AG04450 (cell line): ENCODE measurements at regions not wholly inside any gene's neighbourhood (a gene's known extent, or its start where the extent isn't known, plus 50 kb on each side); places are given as distances from the start of the nearest gene placed in this dataset.
"Not testable (repeated sequence)": the region's sequence is repeated elsewhere in the genome, so short reads cannot be mapped to it uniquely, and the experiment has no call there.

Experiments used
- CTCF ChIA-PET: fragments of 300-600, 350-600 bp; formaldehyde crosslinking; extraction: SDS; loops from one replicate; lab custom pipeline; 2022; ENCODE audit warnings: antibody characterized with exemption, inconsistent platforms; lab: Charles Lee
- POLR2A ChIA-PET: fragments of 350-600 bp; formaldehyde crosslinking; extraction: SDS; loops from one replicate; lab custom pipeline; 2021; ENCODE audit warnings: antibody characterized with exemption, inconsistent platforms; lab: Yijun Ruan, JAX
- DNase-seq: peaks from one replicate; pipeline ENCODE4 v3.0.0-alpha.2; 2011; ENCODE audit warnings: low read depth, low spot score
- H3K27ac ChIP-seq: one replicate; pipeline ENCODE4 v1.5.1; 2012; ENCODE audit warnings: low read depth, low read length, control low read depth
- H3K27me3 ChIP-seq: one replicate; pipeline ENCODE4 v1.6.0; 2012; ENCODE audit warnings: low read length; ENCODE audit not compliant: control insufficient read depth, insufficient read depth
- H3K4me3 ChIP-seq: 2 replicates; pipeline ENCODE4 v1.5.1; 2011; ENCODE audit warnings: mild to moderate bottlenecking, low read depth, low read length, control low read depth
- H3K9me3 ChIP-seq: 2 replicates; pipeline ENCODE4 v1.5.1; 2012; ENCODE audit warnings: low read length; ENCODE audit not compliant: control insufficient read depth, insufficient read depth
- CTCF ChIP-seq: IDR thresholded peaks from 2 replicates; pipeline ENCODE4 v1.5.1; 2011; ENCODE audit warnings: low read depth, low read length, control low read depth, inconsistent platforms

- ChIA-PET POLR2A (no interaction called here), CTCF (interaction anchor here (1.1 kb wide), 1 partner anchor 93 kb away, joined by 3 read pairs; no protein-coding TSS in a partner anchor)
- DNase-seq = no peak
- Histone ChIP-seq H3K27ac (no peak overlapping the region), H3K4me3 (no peak overlapping the region), H3K9me3 (no peaks in the 10 kb centered on the region), H3K27me3 (no peaks in the 10 kb centered on the region)
- TF ChIP-seq CTCF = no peak
Measured at GRCh38 chr7:34227525-34227924, 322.2 kb downstream of the BMPER start.

- POLR2A ChIA-PET = not testable (repeated sequence)
- CTCF ChIA-PET = interaction anchor here (2.0 kb wide), 1 partner anchor 86 kb away, joined by 6 read pairs; no protein-coding TSS in a partner anchor
Measured at GRCh38 chr7:34235101-34235500, 329.8 kb downstream of the BMPER start.

GRCh38 chr7:34236057-34236456 is 330.7 kb downstream of the BMPER start:
- ChIA-PET POLR2A (no interaction called here), CTCF (interaction anchor here (2.0 kb wide), 1 partner anchor 85 kb away, joined by 6 read pairs; no protein-coding TSS in a partner anchor)
- DNase-seq = no peak
- Histone ChIP-seq H3K27me3 (no peaks in the 10 kb centered on the region), H3K9me3 (no peaks in the 10 kb centered on the region), H3K4me3 (no peak overlapping the region), H3K27ac (no peak overlapping the region)
- no peak for TF ChIP-seq CTCF

More at GRCh38 chr7:34235101-34235500, 329.8 kb downstream of the BMPER start:
- not testable (repeated sequence) for H3K4me3 ChIP-seq, H3K9me3 ChIP-seq, H3K27ac ChIP-seq, DNase-seq, H3K27me3 ChIP-seq

- ChIA-PET CTCF (no interaction called here), POLR2A (no interaction called here)
- DNase-seq = no peak
- Histone ChIP-seq H3K27ac (no peak overlapping the region), H3K9me3 (no peaks in the 10 kb centered on the region), H3K27me3 (no peaks in the 10 kb centered on the region), H3K4me3 (no peak overlapping the region)
- no peak for TF ChIP-seq CTCF
Measured at GRCh38 chr7:34236839-34237492, 331.6 kb downstream of the BMPER start.

- no peak for TF ChIP-seq CTCF
- CTCF ChIA-PET = no interaction called here
- Histone ChIP-seq H3K4me3 (no peak overlapping the region), H3K9me3 (no peaks in the 10 kb centered on the region), H3K27ac (no peak overlapping the region), H3K27me3 (no peaks in the 10 kb centered on the region)
- POLR2A ChIA-PET = no interaction called here
- no peak for DNase-seq
Measured at GRCh38 chr7:34237493-34237849, 332.1 kb downstream of the BMPER start.
